Adrenal gland (tissue), 9 donors: ENCODE measurements at regions not wholly inside any gene's neighbourhood (a gene's known extent, or its start where the extent isn't known, plus 50 kb on each side); places are given as distances from the start of the nearest gene placed in this dataset.
A peak's percentile ranks its signal among the peaks of the same experiment; 100 is the strongest.

Source experiments
- DNase-seq, 7 donors: peaks; one replicate each; pipeline ENCODE4 v3.0.0-alpha.2; 2019 to 2020
- H3K27ac ChIP-seq, 5 donors: fragments of 200-600 bp; sonication (generic) in 4 of 5; 1 replicate in 3 of 5; 2 replicates in 2 of 5; pipeline versions ENCODE4 v1.5.1 to v1.8.0; 2016 to 2020; ENCODE audit warnings: mild to moderate bottlenecking in 1 of 5
- H3K27me3 ChIP-seq: fragments of 200-600 bp; 2 replicates; pipeline ENCODE4 v1.8.0; 2021
- H3K36me3 ChIP-seq, 2 donors: fragments of 200-600 bp; replicated peaks in 1 of 2; 1 replicate in 1 of 2; 2 replicates in 1 of 2; pipeline versions ENCODE4 v1.5.1 to v1.8.0; 2018 to 2022
- H3K4me1 ChIP-seq, 2 donors: fragments of 200-600 bp; replicated peaks in 1 of 2; 1 replicate in 1 of 2; 2 replicates in 1 of 2; pipeline versions ENCODE4 v1.5.1 to v1.8.0; 2018 to 2021
- H3K4me3 ChIP-seq, 4 donors: fragments of 200-600 bp; sonication (generic) in 3 of 4; one replicate each; pipeline ENCODE4 v1.5.1; 2016 to 2018
- H3K9me3 ChIP-seq, 3 donors: fragments of 200-600 bp; sonication (generic) in 1 of 3; replicated peaks in 1 of 3; 1 replicate in 2 of 3; 2 replicates in 1 of 3; pipeline versions ENCODE4 v1.5.1 to v1.8.0; 2016 to 2021
- CTCF ChIP-seq, 6 experiments: fragments of 450-650 bp in 4 of 6; fragments of 200-600 bp in 2 of 6; sonication (generic) in 1 of 6; IDR thresholded peaks; 1 replicate in 5 of 6; 2 replicates in 1 of 6; pipeline versions ENCODE4 v1.5.1 to v1.8.0; 2016 to 2021; ENCODE audit warnings: antibody characterized with exemption in 6 of 6, mild to moderate bottlenecking in 2 of 6, moderate library complexity in 1 of 6
- POLR2A ChIP-seq, 2 donors: fragments of 450-650 bp; IDR thresholded peaks; one replicate each; pipeline ENCODE4 v1.6.1; 2017; ENCODE audit warnings: antibody characterized with exemption in 2 of 2, mild to moderate bottlenecking in 2 of 2, moderate library complexity in 1 of 2
- WGBS, 4 donors: extraction: QIAGEN DNeasy Blood & Tissue Kit in 2 of 4; methylation state at CpG; one replicate each; pipeline versions ENCODE4 v1.1.5 to v1.1.7; 2013 to 2017; 5-methylcytosine and 5-hydroxymethylcytosine counted together
- intact Hi-C, 2 donors: fragments of 100-400 bp; cut with DNase I; formaldehyde crosslinking; loops; one replicate each; pipeline versions ENCODE4 v1.14.1 to v1.15.0; 2022 to 2023
- small RNA-seq, 2 donors: library from RNA; depleted of rRNA; stranded (forward); fragments of <200 nt; gene quantifications; one replicate each; pipeline ENCODE3, GENCODE V24; 2016
- donor health status: healthy with polysubstance abuse.
- donor health status: Bipolar disorder and iron deficiency.
- donor health status: DM: yes; HTN: yes; CAD: no.
- donor health status: DM: no; HTN: no; CAD: no.
- donor health status: DM: no; HTN: no; CAD: no.

- 59 to 81% (median 63%) methylated on average over 6 to 11 of the region's 11 CpGs for WGBS, 4 donors
- H3K36me3 ChIP-seq: no peaks in the 10 kb centered on the region
- no peak overlapping the region for H3K27ac ChIP-seq
- H3K4me3 ChIP-seq: no peak overlapping the region
- no peak for DNase-seq
- peaks cover 15% of the 10 kb centered on the region for H3K27me3 ChIP-seq
- TF ChIP-seq POLR2A (IDR thresholded peaks at IDR 0.05) (no peak), CTCF (IDR thresholded peaks at IDR 0.05) (no peak)
- intact Hi-C loops: no loop called here
- no peaks in the 10 kb centered on the region for H3K9me3 ChIP-seq
- no peaks in the 10 kb centered on the region for H3K4me1 ChIP-seq
These were observed 154.3 kb downstream of the BCL11B start for GRCh38 chr14:99117671-99118045.

- no peak overlapping the region for H3K27ac ChIP-seq
- peak in 1 of 7 donors; percentile 6 for DNase-seq
- H3K4me3 ChIP-seq: no peak overlapping the region
- H3K9me3 ChIP-seq: no peaks in the 10 kb centered on the region
- intact Hi-C loops: no loop called here
- 12 to 22% (median 18%) methylated on average over 36 to 53 of the region's 53 CpGs for WGBS, 4 donors
- no peaks in the 10 kb centered on the region for H3K36me3 ChIP-seq
- TF ChIP-seq CTCF (IDR thresholded peaks at IDR 0.05) (no peak), POLR2A (IDR thresholded peaks at IDR 0.05) (no peak)
- peaks cover 15% of the 10 kb centered on the region for H3K27me3 ChIP-seq
- no peaks in the 10 kb centered on the region for H3K4me1 ChIP-seq
These were observed 153.8 kb downstream of the BCL11B start for GRCh38 chr14:99118046-99118721.

GRCh38 chr14:99118946-99119345, 153.1 kb downstream of the BCL11B start:
- Histone ChIP-seq H3K27me3 (peaks cover 15% of the 10 kb centered on the region), H3K36me3 (no peaks in the 10 kb centered on the region), H3K9me3 (no peaks in the 10 kb centered on the region), H3K27ac (no peak overlapping the region), H3K4me3 (no peak overlapping the region), H3K4me1 (no peaks in the 10 kb centered on the region)
- intact Hi-C loops: no loop called here
- WGBS, 4 donors: 59 to 63% (median 63%) methylated on average over 13 of the region's 13 CpGs
- TF ChIP-seq CTCF (IDR thresholded peaks at IDR 0.05) (no peak), POLR2A (IDR thresholded peaks at IDR 0.05) (no peak)
- DNase-seq: peak in 1 of 7 donors; percentile 7

Small RNA genes in the stretch of these regions (small RNA-seq; reads per million reads assigned to genes)
- gene AL162151.2 (0 to 0.12 reads per million in 2 donors), gene RN7SL714P (0 reads per million in 2 donors)
